22Rv1 (cell line): ENCODE measurements at regions not wholly inside any gene's neighbourhood (a gene's known extent, or its start where the extent isn't known, plus 50 kb on each side); places are given as distances from the start of the nearest gene placed in this dataset.

Source experiments
- ZFX ChIP-seq: fragments of 450-650 bp; IDR thresholded peaks from 2 replicates; pipeline ENCODE4 v1.6.1; 2017; ENCODE audit warnings: antibody characterized with exemption, borderline replicate concordance
- TF ChIP-seq, protein P1 (sequence below): fragments of 450-650 bp; IDR thresholded peaks from 2 replicates; pipeline ENCODE4 v1.5.1; 2017; ENCODE audit warnings: mild to moderate bottlenecking

DNA sequence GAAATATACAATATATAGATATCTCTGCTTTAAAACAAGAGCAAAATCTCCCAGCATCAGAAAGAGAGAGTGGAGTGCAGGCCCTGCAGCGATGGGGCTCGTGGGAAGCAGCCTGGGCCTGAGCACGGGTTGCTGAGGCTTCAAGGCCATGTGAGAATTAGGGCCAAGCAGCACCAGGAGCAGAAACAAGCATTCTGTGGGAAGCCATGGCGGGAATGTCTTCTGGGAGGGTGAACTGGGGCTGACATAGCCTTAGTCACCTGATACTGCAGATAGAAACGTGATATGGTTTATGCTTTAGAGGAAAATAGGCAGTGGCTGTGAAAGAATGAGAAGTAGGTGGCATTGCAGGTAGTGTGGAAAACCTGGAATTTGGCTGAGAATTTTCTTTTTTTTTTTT is 472.3 kb downstream of the IRS2 start:
- TF ChIP-seq, protein P1, sequence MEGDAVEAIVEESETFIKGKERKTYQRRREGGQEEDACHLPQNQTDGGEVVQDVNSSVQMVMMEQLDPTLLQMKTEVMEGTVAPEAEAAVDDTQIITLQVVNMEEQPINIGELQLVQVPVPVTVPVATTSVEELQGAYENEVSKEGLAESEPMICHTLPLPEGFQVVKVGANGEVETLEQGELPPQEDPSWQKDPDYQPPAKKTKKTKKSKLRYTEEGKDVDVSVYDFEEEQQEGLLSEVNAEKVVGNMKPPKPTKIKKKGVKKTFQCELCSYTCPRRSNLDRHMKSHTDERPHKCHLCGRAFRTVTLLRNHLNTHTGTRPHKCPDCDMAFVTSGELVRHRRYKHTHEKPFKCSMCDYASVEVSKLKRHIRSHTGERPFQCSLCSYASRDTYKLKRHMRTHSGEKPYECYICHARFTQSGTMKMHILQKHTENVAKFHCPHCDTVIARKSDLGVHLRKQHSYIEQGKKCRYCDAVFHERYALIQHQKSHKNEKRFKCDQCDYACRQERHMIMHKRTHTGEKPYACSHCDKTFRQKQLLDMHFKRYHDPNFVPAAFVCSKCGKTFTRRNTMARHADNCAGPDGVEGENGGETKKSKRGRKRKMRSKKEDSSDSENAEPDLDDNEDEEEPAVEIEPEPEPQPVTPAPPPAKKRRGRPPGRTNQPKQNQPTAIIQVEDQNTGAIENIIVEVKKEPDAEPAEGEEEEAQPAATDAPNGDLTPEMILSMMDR, result no peak
- TF ChIP-seq ZFX, result no peak
